HepG2 (cell line): ENCODE measurements at regions not wholly inside any gene's neighbourhood (a gene's known extent, or its start where the extent isn't known, plus 50 kb on each side); places are given as distances from the start of the nearest gene placed in this dataset.

ENCODE experiments used
- ATAC-seq: fragments of 200-7000 bp; cut with Tn5 transposase; 3 replicates; pipeline ENCODE4 v1.9.1; 2020; ENCODE audit warnings: mild to moderate bottlenecking, moderate library complexity
- BruUV-seq: library from RNA; stranded (reverse); fragments of 400-500 nt; replicated peaks from 2 replicates; lab custom pipeline; 2021; lab: Mats Ljungman, UMichigan
- CTCF ChIA-PET: fragments of 300-600 bp; formaldehyde crosslinking; extraction: SDS; loops from one replicate; lab custom pipeline; 2021; ENCODE audit warnings: low total read pairs, inconsistent platforms, low intra/inter-chr PET ratio; lab: Yijun Ruan, JAX
- POLR2A ChIA-PET: fragments of 350-600 bp; sonication (Branson Sonifier 250); formaldehyde crosslinking; loops from one replicate; lab custom pipeline; 2020; ENCODE audit warnings: antibody characterized with exemption, inconsistent platforms; lab: Yijun Ruan, JAX
- DNase-seq: peaks from one replicate; pipeline ENCODE4 v3.0.0-alpha.2; 2015; ENCODE audit warnings: low spot score
- FAIRE-seq: peaks from 3 replicates; lab custom pipeline; 2011; peaks lifted over from hg19 to GRCh38; lab: Jason Lieb, UNC
- H2AFZ ChIP-seq: one replicate; pipeline ENCODE4 v1.6.1; 2011; ENCODE audit warnings: low read length, inconsistent platforms
- H3K27ac ChIP-seq: fragments of 300-600 bp; 3 replicates; pipeline ENCODE4 v1.8.0; 2011; ENCODE audit warnings: mixed run types, mild to moderate bottlenecking, mixed read lengths, low read length, inconsistent platforms; ENCODE audit not compliant: insufficient read depth; ENCODE audit errors: extremely low read length
- H3K27me3 ChIP-seq, 2 experiments: fragments of 200-600 bp in 1 of 2; 2 replicates in 1 of 2; 3 replicates in 1 of 2; pipeline versions ENCODE4 v1.6.0 to v1.8.0; 2011; ENCODE audit warnings: low read length in 2 of 2, mild to moderate bottlenecking in 2 of 2, moderate library complexity in 2 of 2, inconsistent platforms in 1 of 2; ENCODE audit not compliant: insufficient read depth in 2 of 2, control insufficient read depth in 1 of 2
- H3K36me3 ChIP-seq, 2 experiments: fragments of 200-600 bp in 1 of 2; replicated peaks in 1 of 2; 2 replicates in 1 of 2; 3 replicates in 1 of 2; pipeline versions ENCODE4 v1.5.1 to v1.8.0; 2011; ENCODE audit warnings: low read length in 2 of 2, inconsistent platforms in 1 of 2; ENCODE audit not compliant: insufficient read depth in 2 of 2, control insufficient read depth in 1 of 2
- H3K4me1 ChIP-seq: 2 replicates; pipeline ENCODE4 v1.5.1; 2012; ENCODE audit warnings: low read length, inconsistent platforms; ENCODE audit not compliant: insufficient read depth
- H3K4me2 ChIP-seq: 2 replicates; pipeline ENCODE4 v1.6.0; 2011; ENCODE audit warnings: low read depth, low read length, inconsistent platforms
- H3K4me3 ChIP-seq, 3 experiments: fragments of 200-600 bp in 1 of 3; sonication (generic), shearing (Covaris generic) in 1 of 3; replicated peaks in 1 of 3; 2 replicates each; pipeline ENCODE4 v1.5.1; 2011 to 2016; ENCODE audit warnings: low read length in 3 of 3, inconsistent platforms in 2 of 3, low read depth in 2 of 3, mild to moderate bottlenecking in 2 of 3, control low read depth in 1 of 3, mixed read lengths in 1 of 3; ENCODE audit not compliant: insufficient read depth in 1 of 3
- H3K79me2 ChIP-seq: one replicate; pipeline ENCODE4 v1.6.1; 2011; ENCODE audit warnings: low read length, inconsistent platforms; ENCODE audit not compliant: insufficient read depth
- H3K9ac ChIP-seq: 2 replicates; pipeline ENCODE4 v1.6.0; 2011; ENCODE audit warnings: mild to moderate bottlenecking, low read depth, low read length, inconsistent platforms; ENCODE audit not compliant: insufficient read depth
- H3K9me3 ChIP-seq: 2 replicates; pipeline ENCODE4 v1.5.1; 2012; ENCODE audit warnings: mild to moderate bottlenecking, low read length
- H4K20me1 ChIP-seq: 2 replicates; pipeline ENCODE4 v1.6.0; 2011; ENCODE audit warnings: inconsistent platforms, mild to moderate bottlenecking, low read length, moderate library complexity; ENCODE audit not compliant: insufficient read depth
- ATRX ChIP-seq: sonication (generic); formaldehyde crosslinking; IDR thresholded peaks from 2 replicates; pipeline ENCODE4 v1.4.0; 2020; ENCODE audit warnings: missing genetic modification reagents, borderline replicate concordance
- MBNL3 ChIP-seq: fragments of 250-450 bp; sonication (Bioruptor Pico); conservative IDR thresholded peaks from 2 replicates; pipeline ENCODE4 v1.8.0; 2022; ENCODE audit warnings: mild to moderate bottlenecking, inconsistent platforms
- NFE2L2 ChIP-seq: fragments of 150-350 bp; IDR thresholded peaks from 2 replicates; pipeline ENCODE4 v1.6.1; 2014; ENCODE audit warnings: low read length
- POGZ ChIP-seq: sonication (generic); formaldehyde crosslinking; IDR thresholded peaks from 2 replicates; pipeline ENCODE4 v1.4.0; 2020; ENCODE audit warnings: mild to moderate bottlenecking, missing genetic modification reagents
- RAD51 ChIP-seq: fragments of 450-650 bp; IDR thresholded peaks from 2 replicates; pipeline ENCODE4 v1.6.1; 2016; ENCODE audit warnings: borderline replicate concordance
- YEATS4 ChIP-seq: sonication (generic); formaldehyde crosslinking; IDR thresholded peaks from 2 replicates; pipeline ENCODE4 v1.4.0; 2020; ENCODE audit warnings: missing genetic modification reagents, borderline replicate concordance
- ZFP36L2 ChIP-seq: sonication (generic); formaldehyde crosslinking; IDR thresholded peaks from 2 replicates; pipeline ENCODE4 v1.4.0; 2020; ENCODE audit warnings: missing genetic modification reagents
- ZFP90 ChIP-seq: sonication (generic); formaldehyde crosslinking; IDR thresholded peaks from 2 replicates; pipeline ENCODE4 v1.8.0; 2022; ENCODE audit warnings: missing genetic modification reagents, mild to moderate bottlenecking, inconsistent platforms, borderline replicate concordance
- ZMYM4 ChIP-seq: sonication (generic); formaldehyde crosslinking; IDR thresholded peaks from 2 replicates; pipeline ENCODE4 v1.8.1; 2023; ENCODE audit warnings: mild to moderate bottlenecking, missing genetic modification reagents
- ZNF362 ChIP-seq: sonication (generic); formaldehyde crosslinking; IDR thresholded peaks from 2 replicates; pipeline ENCODE4 v1.4.0; 2020; ENCODE audit warnings: missing genetic modification reagents, mild to moderate bottlenecking, borderline replicate concordance
- ZNF512B ChIP-seq: sonication (generic); formaldehyde crosslinking; IDR thresholded peaks from 2 replicates; pipeline ENCODE4 v1.5.1; 2020; ENCODE audit warnings: missing genetic modification reagents, mild to moderate bottlenecking, borderline replicate concordance
- ZNF569 ChIP-seq: sonication (generic); formaldehyde crosslinking; IDR thresholded peaks from 2 replicates; pipeline ENCODE4 v1.5.0; 2020; ENCODE audit warnings: mild to moderate bottlenecking, missing genetic modification reagents, moderate library complexity, borderline replicate concordance
- ZNF580 ChIP-seq: IDR thresholded peaks from 2 replicates; pipeline ENCODE4 v1.6.1; 2016; ENCODE audit warnings: low read depth, borderline replicate concordance
- ZNF772 ChIP-seq: sonication (generic); formaldehyde crosslinking; IDR thresholded peaks from 2 replicates; pipeline ENCODE4 v1.5.0; 2020; ENCODE audit warnings: mild to moderate bottlenecking, missing genetic modification reagents
- ZNF800 ChIP-seq: sonication (generic); formaldehyde crosslinking; IDR thresholded peaks from 2 replicates; pipeline ENCODE4 v1.4.0; 2020; ENCODE audit warnings: missing genetic modification reagents
- WGBS: methylation state at CpG from one replicate; pipeline ENCODE4 v1.1.6; 2017; ENCODE audit warnings: low lambda C conversion rate; 5-methylcytosine and 5-hydroxymethylcytosine counted together
- in situ Hi-C: cut with HindIII; loops from 2 replicates; pipeline ENCODE4 v1.10.0; 2017; ENCODE audit warnings: low pct_unique_long_range_greater_than_20kb; ENCODE audit not compliant: extremely low pct_ligation_motif_present
- intact Hi-C: fragments of 100-400 bp; cut with micrococcal nuclease; formaldehyde crosslinking; loops from one replicate; pipeline ENCODE4 v1.10.0; 2022; ENCODE audit not compliant: unreplicated experiment

GRCh38 chr1:36635284-36635683 is 152.6 kb upstream of the CSF3R start:
- Histone ChIP-seq H2AFZ (no peak overlapping the region), H3K4me2 (no peak overlapping the region), H3K36me3 (no peaks in the 10 kb centered on the region), H3K9ac (no peak overlapping the region), H4K20me1 (no peaks in the 10 kb centered on the region), H3K27me3 (peaks cover 0 to 3% of the 10 kb centered on the region in 2 experiments; a peak in 1 of 5 replicates), H3K9me3 (no peaks in the 10 kb centered on the region), H3K27ac (no peak overlapping the region), H3K4me1 (no peaks in the 10 kb centered on the region), H3K4me3 (no peak overlapping the region), H3K79me2 (no peaks in the 10 kb centered on the region)
- TF ChIP-seq POGZ (no peak), RAD51 (no peak), ZNF800 (CRISPR knock-in tag) (no peak), ZMYM4 (CRISPR knock-in tag) (no peak), ZNF512B (CRISPR knock-in tag) (no peak), ZNF772 (CRISPR knock-in tag) (no peak), ZFP36L2 (CRISPR knock-in tag) (no peak), ZFP90 (CRISPR knock-in tag) (no peak), MBNL3 (no peak), ZNF362 (CRISPR knock-in tag) (no peak), ZNF569 (CRISPR knock-in tag) (no peak), ZNF580 (CRISPR knock-in tag) (no peak), ATRX (CRISPR knock-in tag) (no peak), NFE2L2 (no peak), YEATS4 (CRISPR knock-in tag) (no peak)
- in situ Hi-C loops (no loop called here), intact Hi-C loops (no loop called here)
- DNase-seq = no peak
- ChIA-PET POLR2A (no interaction called here), CTCF (no interaction called here)
- no peak for FAIRE-seq
- BruUV-seq = no TSS peak
- ATAC-seq = no peak
- 46% methylated on average over 5 of the region's 5 CpGs for WGBS
